Breast epithelium (tissue), 3 donors: ENCODE measurements at regions not wholly inside any gene's neighbourhood (a gene's known extent, or its start where the extent isn't known, plus 50 kb on each side); places are given as distances from the start of the nearest gene placed in this dataset.

Experiments used
- CTCF ChIP-seq, 3 donors: fragments of 450-650 bp; IDR thresholded peaks; one replicate each; pipeline ENCODE4 v1.5.1; 2016 to 2017; ENCODE audit warnings: antibody characterized with exemption in 3 of 3, mild to moderate bottlenecking in 3 of 3, moderate library complexity in 3 of 3
- POLR2AphosphoS5 ChIP-seq, 3 donors: sonication (generic); formaldehyde crosslinking; IDR thresholded peaks; one replicate each; pipeline ENCODE4 v1.6.1; 2017; ENCODE audit warnings: antibody characterized with exemption in 3 of 3

- TF ChIP-seq POLR2AphosphoS5 (IDR thresholded peaks at IDR 0.05) (no peak), CTCF (IDR thresholded peaks at IDR 0.05) (no peak)
Measured at GRCh38 chr1:74971982-74972381, 162.2 kb upstream of the LHX8 start.
